ENCODE measurements at regions not wholly inside any gene's neighbourhood (a gene's known extent, or its start where the extent isn't known, plus 50 kb on each side); places are given as distances from the start of the nearest gene placed in this dataset.
"Not testable (repeated sequence)": the region's sequence is repeated elsewhere in the genome, so short reads cannot be mapped to it uniquely, and the experiment has no call there.

GRCh38 chr6:119430805-119431204, 81.2 kb upstream of the MAN1A1 start:
- no peak for TF ChIP-seq CTCF (IDR thresholded peaks at IDR 0.05; ENCODE audit: low read depth, low read length)
- no peak overlapping the region for H3K4me3 ChIP-seq (ENCODE audit: low read depth, low read length)
- H3K27ac ChIP-seq (ENCODE audit: low read depth, low read length), result no peak overlapping the region
- DNase-seq (ENCODE audit: low read depth, low spot score), result no peak
- ChIA-PET POLR2A (no interaction called here), CTCF (no interaction called here)
- H3K9me3 ChIP-seq (ENCODE audit: control insufficient read depth, insufficient read depth, low read length), result no peaks in the 10 kb centered on the region
- no peaks in the 10 kb centered on the region for H3K27me3 ChIP-seq (ENCODE audit: control insufficient read depth, insufficient read depth, low read length)

GRCh38 chr6:119428633-119429032, 79.1 kb upstream of the MAN1A1 start:
- no peak for DNase-seq (ENCODE audit: low read depth, low spot score)
- Histone ChIP-seq H3K27me3 (ENCODE audit: control insufficient read depth, insufficient read depth, low read length) (no peaks in the 10 kb centered on the region), H3K27ac (ENCODE audit: low read depth, low read length) (no peak overlapping the region), H3K9me3 (ENCODE audit: control insufficient read depth, insufficient read depth, low read length) (no peaks in the 10 kb centered on the region), H3K4me3 (ENCODE audit: low read depth, low read length) (no peak overlapping the region)
- TF ChIP-seq CTCF (IDR thresholded peaks at IDR 0.05; ENCODE audit: low read depth, low read length), result no peak
- ChIA-PET CTCF (no interaction called here), POLR2A (no interaction called here)

- DNase-seq (ENCODE audit: low read depth, low spot score), result no peak
- no peak overlapping the region for H3K4me3 ChIP-seq (ENCODE audit: low read depth, low read length)
- TF ChIP-seq CTCF (IDR thresholded peaks at IDR 0.05; ENCODE audit: low read depth, low read length), result no peak
- no peaks in the 10 kb centered on the region for H3K27me3 ChIP-seq (ENCODE audit: control insufficient read depth, insufficient read depth, low read length)
- no peaks in the 10 kb centered on the region for H3K9me3 ChIP-seq (ENCODE audit: control insufficient read depth, insufficient read depth, low read length)
- POLR2A ChIA-PET, result no interaction called here
- no peak overlapping the region for H3K27ac ChIP-seq (ENCODE audit: low read depth, low read length)
- CTCF ChIA-PET, result interaction anchor here (0.5 kb wide), 1 partner anchor 113 kb away, joined by 4 read pairs; no protein-coding TSS in a partner anchor
These were observed 77.1 kb upstream of the MAN1A1 start for GRCh38 chr6:119426619-119427018.

GRCh38 chr6:119423996-119424395, 74.4 kb upstream of the MAN1A1 start:
- ChIA-PET CTCF (no interaction called here), POLR2A (no interaction called here)
- Histone ChIP-seq H3K27me3 (ENCODE audit: control insufficient read depth, insufficient read depth, low read length) (no peaks in the 10 kb centered on the region), H3K27ac (ENCODE audit: low read depth, low read length) (no peak overlapping the region), H3K9me3 (ENCODE audit: control insufficient read depth, insufficient read depth, low read length) (no peaks in the 10 kb centered on the region), H3K4me3 (ENCODE audit: low read depth, low read length) (no peak overlapping the region)
- no peak for TF ChIP-seq CTCF (IDR thresholded peaks at IDR 0.05; ENCODE audit: low read depth, low read length)
- DNase-seq (ENCODE audit: low read depth, low spot score), result no peak

GRCh38 chr6:119418084-119418483, 68.5 kb upstream of the MAN1A1 start:
- H3K4me3 ChIP-seq (ENCODE audit: low read depth, low read length); H3K9me3 ChIP-seq (ENCODE audit: control insufficient read depth, insufficient read depth, low read length); H3K27ac ChIP-seq (ENCODE audit: low read depth, low read length); H3K27me3 ChIP-seq (ENCODE audit: control insufficient read depth, insufficient read depth, low read length); POLR2A ChIA-PET; DNase-seq (ENCODE audit: low read depth, low spot score); CTCF ChIA-PET: not testable (repeated sequence)

GRCh38 chr6:119407156-119407555, 57.6 kb upstream of the MAN1A1 start:
- POLR2A ChIA-PET, result no interaction called here
- H3K4me3 ChIP-seq (ENCODE audit: low read depth, low read length), result no peak overlapping the region
- DNase-seq (ENCODE audit: low read depth, low spot score), result no peak
- TF ChIP-seq CTCF (IDR thresholded peaks at IDR 0.05; ENCODE audit: low read depth, low read length), result no peak
- no peaks in the 10 kb centered on the region for H3K27me3 ChIP-seq (ENCODE audit: control insufficient read depth, insufficient read depth, low read length)
- CTCF ChIA-PET, result interaction anchor here (0.7 kb wide), 1 partner anchor 200 kb away, joined by 3 read pairs; no protein-coding TSS in a partner anchor
- H3K27ac ChIP-seq (ENCODE audit: low read depth, low read length), result no peak overlapping the region
- H3K9me3 ChIP-seq (ENCODE audit: control insufficient read depth, insufficient read depth, low read length), result no peaks in the 10 kb centered on the region

- H3K27me3 ChIP-seq (ENCODE audit: control insufficient read depth, insufficient read depth, low read length); POLR2A ChIA-PET; H3K4me3 ChIP-seq (ENCODE audit: low read depth, low read length); H3K27ac ChIP-seq (ENCODE audit: low read depth, low read length); DNase-seq (ENCODE audit: low read depth, low spot score); H3K9me3 ChIP-seq (ENCODE audit: control insufficient read depth, insufficient read depth, low read length); CTCF ChIA-PET: not testable (repeated sequence)
These were observed 55.6 kb upstream of the MAN1A1 start for GRCh38 chr6:119405114-119405513.

Data from AG04450 (cell line).